ENCODE measurements at regions not wholly inside any gene's neighbourhood (a gene's known extent, or its start where the extent isn't known, plus 50 kb on each side); places are given as distances from the start of the nearest gene placed in this dataset.

- no peak for DNase-seq (ENCODE audit: low spot score)
These were observed 298.3 kb downstream of the ENC1 start for GRCh38 chr5:74342182-74342581.

GRCh38 chr5:74341221-74341620 is 299.3 kb downstream of the ENC1 start:
- DNase-seq (ENCODE audit: low spot score) = no peak

GRCh38 chr5:74340476-74340875 is 300.1 kb downstream of the ENC1 start:
- no peak for DNase-seq (ENCODE audit: low spot score)

GRCh38 chr5:74337984-74338310 is 302.6 kb downstream of the ENC1 start:
- DNase-seq (ENCODE audit: low spot score) = no peak

GRCh38 chr5:74337254-74337983 is 303.1 kb downstream of the ENC1 start:
- peak; percentile 53 for DNase-seq (ENCODE audit: low spot score)

- DNase-seq (ENCODE audit: low spot score) = no peak
These were observed 304.2 kb downstream of the ENC1 start for GRCh38 chr5:74336297-74336696.

- DNase-seq (ENCODE audit: low spot score) = no peak
These were observed 305.7 kb downstream of the ENC1 start for GRCh38 chr5:74334762-74335384.

GRCh38 chr5:74334062-74334761 is 306.3 kb downstream of the ENC1 start:
- no peak for DNase-seq (ENCODE audit: low spot score)

- no peak for DNase-seq (ENCODE audit: low spot score)
These were observed 307.1 kb downstream of the ENC1 start for GRCh38 chr5:74333430-74333829.

GRCh38 chr5:74332682-74333081 is 307.8 kb downstream of the ENC1 start:
- DNase-seq (ENCODE audit: low spot score) = no peak

GRCh38 chr5:74332006-74332405 is 308.5 kb downstream of the ENC1 start:
- no peak for DNase-seq (ENCODE audit: low spot score)

GRCh38 chr5:74328221-74328630 is 312.3 kb downstream of the ENC1 start:
- DNase-seq (ENCODE audit: low spot score) = no peak

GRCh38 chr5:74327339-74327685 is 313.2 kb downstream of the ENC1 start:
- no peak for DNase-seq (ENCODE audit: low spot score)

- peak; percentile 96 for DNase-seq (ENCODE audit: low spot score)
These were observed 313.8 kb downstream of the ENC1 start for GRCh38 chr5:74326571-74327338.

GRCh38 chr5:74325866-74326265 is 314.7 kb downstream of the ENC1 start:
- DNase-seq (ENCODE audit: low spot score) = no peak

GRCh38 chr5:74324556-74324955 is 316.0 kb downstream of the ENC1 start:
- no peak for DNase-seq (ENCODE audit: low spot score)

GRCh38 chr5:74322944-74323343 is 317.6 kb downstream of the ENC1 start:
- no peak for DNase-seq (ENCODE audit: low spot score)

- DNase-seq (ENCODE audit: low spot score) = no peak
These were observed 318.3 kb downstream of the ENC1 start for GRCh38 chr5:74322191-74322590.

GRCh38 chr5:74321326-74321725 is 319.2 kb downstream of the ENC1 start:
- no peak for DNase-seq (ENCODE audit: low spot score)

- no peak for DNase-seq (ENCODE audit: low spot score)
These were observed 320.0 kb downstream of the ENC1 start for GRCh38 chr5:74320526-74320925.

- DNase-seq (ENCODE audit: low spot score) = no peak
These were observed 321.5 kb downstream of the ENC1 start for GRCh38 chr5:74319076-74319475.

GRCh38 chr5:74316064-74316603 is 324.4 kb downstream of the ENC1 start:
- DNase-seq (ENCODE audit: low spot score) = peak; percentile 78

Data from SW480 (cell line).